ENCODE measurements at regions not wholly inside any gene's neighbourhood (a gene's known extent, or its start where the extent isn't known, plus 50 kb on each side); places are given as distances from the start of the nearest gene placed in this dataset.
A peak's percentile ranks its signal among the peaks of the same experiment; 100 is the strongest.

GRCh38 chr16:85398688-85399582, 214.2 kb upstream of the GSE1 start:
- no peak for DNase-seq (ENCODE audit: low read depth in 1 of 2, low spot score in 1 of 2)

GRCh38 chr16:85399583-85400284, 213.4 kb upstream of the GSE1 start:
- no peak for DNase-seq (ENCODE audit: low read depth in 1 of 2, low spot score in 1 of 2)

- no peak for DNase-seq (ENCODE audit: low read depth in 1 of 2, low spot score in 1 of 2)
Measured at GRCh38 chr16:85400305-85401205, 212.6 kb upstream of the GSE1 start.

GRCh38 chr16:85401370-85401916, 211.7 kb upstream of the GSE1 start:
- DNase-seq (ENCODE audit: low read depth in 1 of 2, low spot score in 1 of 2) = no peak

GRCh38 chr16:85401917-85402766, 211.0 kb upstream of the GSE1 start:
- no peak for DNase-seq (ENCODE audit: low read depth in 1 of 2, low spot score in 1 of 2)

- DNase-seq (ENCODE audit: low read depth in 1 of 2, low spot score in 1 of 2) = no peak
Measured at GRCh38 chr16:85402910-85403692, 210.0 kb upstream of the GSE1 start.

GRCh38 chr16:85403693-85404092, 209.4 kb upstream of the GSE1 start:
- no peak for DNase-seq (ENCODE audit: low read depth in 1 of 2, low spot score in 1 of 2)

- DNase-seq (ENCODE audit: low read depth in 1 of 2, low spot score in 1 of 2) = no peak
Measured at GRCh38 chr16:85412911-85413520, 200.1 kb upstream of the GSE1 start.

GRCh38 chr16:85413691-85414663, 199.1 kb upstream of the GSE1 start:
- DNase-seq (ENCODE audit: low read depth in 1 of 2, low spot score in 1 of 2) = no peak

- no peak for DNase-seq (ENCODE audit: low read depth in 1 of 2, low spot score in 1 of 2)
Measured at GRCh38 chr16:85415196-85416090, 197.7 kb upstream of the GSE1 start.

- DNase-seq (ENCODE audit: low read depth in 1 of 2, low spot score in 1 of 2) = peak; percentile 43 to 65
Measured at GRCh38 chr16:85416228-85417109, 196.7 kb upstream of the GSE1 start.

- no peak for DNase-seq (ENCODE audit: low read depth in 1 of 2, low spot score in 1 of 2)
Measured at GRCh38 chr16:85417156-85417860, 195.8 kb upstream of the GSE1 start.

- DNase-seq (ENCODE audit: low read depth in 1 of 2, low spot score in 1 of 2) = no peak
Measured at GRCh38 chr16:85418978-85419491, 194.1 kb upstream of the GSE1 start.

GRCh38 chr16:85419503-85420408, 193.4 kb upstream of the GSE1 start:
- no peak for DNase-seq (ENCODE audit: low read depth in 1 of 2, low spot score in 1 of 2)
